Stimulated activated CD4-positive, alpha-beta T cell treated with anti-CD3 and anti-CD28 coated beads, Interleukin-2, amount 100 ng/mL, for 24 hours (primary cell): ENCODE measurements at regions not wholly inside any gene's neighbourhood (a gene's known extent, or its start where the extent isn't known, plus 50 kb on each side); places are given as distances from the start of the nearest gene placed in this dataset.

ENCODE experiments used
- DNase-seq, 2 donors: peaks; one replicate each; pipeline ENCODE4 v3.0.0-alpha.2; 2020

GRCh38 chr2:6425032-6425431 lies 440.7 kb downstream of the CMPK2 start:
- no peak for DNase-seq

DNA sequence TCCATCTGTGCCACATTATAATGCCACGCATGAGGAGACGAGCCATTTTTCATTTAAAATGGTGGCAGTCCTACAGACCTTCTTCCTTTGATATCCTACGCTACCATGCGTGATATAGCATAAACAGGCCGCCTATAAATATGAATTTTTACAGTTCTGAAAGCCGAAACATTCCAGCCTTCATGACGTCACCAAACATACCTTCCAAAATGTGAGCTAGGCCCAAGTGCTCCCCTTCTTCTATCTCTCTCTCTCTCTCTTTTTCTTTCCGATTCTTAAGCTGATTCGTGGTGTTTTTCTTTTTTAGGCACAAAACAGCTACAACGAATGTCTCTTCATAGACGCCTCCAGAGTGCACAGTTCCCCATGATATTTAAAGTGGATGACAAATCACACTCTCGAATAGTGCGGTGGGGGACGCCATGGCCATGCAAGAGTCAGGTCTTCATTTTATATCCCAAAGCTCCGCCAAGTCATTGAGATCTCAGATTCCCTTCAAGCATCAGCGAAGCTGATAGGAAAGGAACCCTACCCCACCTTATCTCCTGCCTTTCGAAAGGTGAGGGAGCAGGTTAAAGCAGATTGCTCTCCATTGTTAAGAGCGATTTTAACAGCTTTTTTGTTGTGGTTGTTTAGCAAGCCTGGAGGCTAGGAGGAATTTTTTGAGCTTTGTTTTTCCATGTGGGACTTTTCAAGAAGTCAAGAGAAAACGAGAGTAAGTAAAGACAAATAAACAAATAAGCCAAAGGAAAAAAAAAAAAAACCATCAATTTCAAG lies 436.3 kb downstream of the CMPK2 start:
- DNase-seq, result no peak

DNA sequence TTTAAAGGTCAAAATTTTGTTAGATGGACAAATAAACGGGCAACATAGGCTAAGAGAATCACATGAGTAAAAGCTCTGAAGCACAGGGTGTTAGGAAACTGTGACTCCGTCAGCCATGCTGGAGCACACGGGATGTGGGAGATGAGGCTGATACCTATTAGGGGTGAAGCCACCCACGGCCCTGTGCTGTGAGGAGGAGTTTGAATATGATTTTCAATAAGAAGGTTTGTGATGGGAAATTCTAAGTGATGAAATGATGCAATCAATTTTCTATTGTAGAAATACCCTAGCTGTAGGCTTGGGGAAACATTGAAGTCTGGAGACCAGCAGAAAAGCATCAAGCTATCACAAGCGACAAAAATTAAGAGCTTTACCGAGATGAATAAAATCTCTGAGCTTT lies 431.3 kb downstream of the CMPK2 start:
- no peak for DNase-seq

- DNase-seq, result no peak
These were observed 423.9 kb downstream of the CMPK2 start for GRCh38 chr2:6441800-6442199.

GRCh38 chr2:6442252-6442985 lies 423.3 kb downstream of the CMPK2 start:
- no peak for DNase-seq

- DNase-seq, result no peak
These were observed 422.5 kb downstream of the CMPK2 start for GRCh38 chr2:6443061-6443823.

DNA sequence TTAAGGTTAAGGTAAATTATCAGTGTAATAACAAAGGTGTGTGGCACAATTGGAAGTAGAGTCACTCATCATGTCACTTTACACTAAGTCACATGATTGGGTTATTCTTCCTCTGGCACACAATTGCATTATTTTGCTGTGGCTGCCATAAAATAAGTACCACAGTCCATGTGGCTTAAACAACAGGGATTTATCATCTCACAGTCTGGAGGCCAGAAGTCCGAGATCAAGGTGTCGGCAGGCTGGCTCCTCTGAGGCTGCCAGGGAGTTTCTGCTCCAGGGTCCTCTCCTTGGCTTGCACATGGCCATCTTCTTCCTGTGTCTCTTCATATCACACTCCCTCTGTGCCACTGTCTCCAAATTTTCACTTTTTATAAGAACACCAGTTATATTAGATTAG lies 421.2 kb downstream of the CMPK2 start:
- DNase-seq, result no peak

DNA sequence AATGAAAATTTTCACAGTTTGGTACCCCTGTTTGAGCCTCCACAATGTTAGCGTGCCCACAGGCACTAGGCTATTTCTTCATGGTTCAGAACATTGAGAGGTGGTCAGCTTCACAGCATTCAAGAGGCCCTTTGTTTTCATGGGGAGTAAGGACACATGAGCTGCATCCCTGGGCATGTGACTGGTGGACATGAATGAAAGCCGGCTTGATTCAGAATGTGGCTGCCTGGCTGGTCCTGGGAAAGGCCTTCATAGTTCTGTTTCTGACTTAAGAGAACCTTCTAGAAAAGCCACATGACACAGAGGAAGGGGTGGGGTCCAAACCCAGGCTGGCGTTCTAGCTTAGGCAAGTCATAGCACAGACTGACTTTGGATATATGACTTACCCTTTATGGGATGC lies 420.6 kb downstream of the CMPK2 start:
- no peak for DNase-seq

DNA sequence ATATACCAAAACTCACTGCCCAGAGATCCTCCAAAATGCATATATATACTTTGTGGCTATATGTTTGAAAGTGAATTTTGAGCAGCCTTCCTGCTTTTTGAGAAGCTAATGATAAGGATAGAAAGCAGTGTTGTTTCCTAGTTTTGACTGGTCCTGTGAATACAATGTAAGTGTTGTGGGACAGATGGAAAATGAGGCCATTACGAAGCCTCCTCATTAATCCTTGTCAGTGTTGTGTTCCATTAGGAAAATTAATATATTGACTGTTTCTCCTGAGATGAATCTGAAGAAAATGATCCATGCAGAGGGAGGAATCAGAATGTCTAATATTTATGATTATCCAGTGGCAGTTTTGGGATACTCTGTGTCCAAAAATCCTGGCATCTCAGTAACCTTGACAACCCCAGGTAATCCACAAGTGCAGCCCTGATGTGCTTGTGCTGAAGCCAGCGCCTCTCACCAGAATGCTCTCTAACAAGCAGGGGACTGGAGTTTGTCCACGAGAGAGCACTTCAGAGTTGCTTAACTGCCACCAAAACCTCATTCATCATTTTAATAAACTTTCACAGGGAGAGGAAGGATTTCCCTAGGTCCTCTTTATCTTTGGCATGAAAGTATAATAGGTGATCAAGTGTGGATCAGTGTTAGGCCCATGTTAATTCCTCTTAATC lies 418.6 kb downstream of the CMPK2 start:
- DNase-seq, result no peak

DNA sequence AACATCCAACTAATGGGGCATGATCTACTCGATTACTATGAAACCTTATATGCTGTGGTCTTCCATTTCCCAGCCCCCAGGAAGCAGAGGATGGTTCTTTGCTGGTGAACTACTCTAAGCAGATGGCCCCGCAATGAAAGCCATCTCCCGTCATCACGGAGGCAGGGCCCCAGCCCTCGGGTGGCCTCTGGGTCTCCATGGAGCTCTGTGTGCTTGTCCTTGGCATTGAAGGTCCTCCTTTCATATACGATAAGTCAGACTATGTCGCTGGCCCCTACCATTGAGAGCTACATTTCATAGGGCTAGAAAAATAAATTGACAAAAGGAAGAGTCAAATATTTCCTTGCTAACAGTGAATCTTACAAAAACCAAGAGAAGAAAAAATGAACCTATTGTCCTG lies 416.8 kb downstream of the CMPK2 start:
- no peak for DNase-seq

DNA sequence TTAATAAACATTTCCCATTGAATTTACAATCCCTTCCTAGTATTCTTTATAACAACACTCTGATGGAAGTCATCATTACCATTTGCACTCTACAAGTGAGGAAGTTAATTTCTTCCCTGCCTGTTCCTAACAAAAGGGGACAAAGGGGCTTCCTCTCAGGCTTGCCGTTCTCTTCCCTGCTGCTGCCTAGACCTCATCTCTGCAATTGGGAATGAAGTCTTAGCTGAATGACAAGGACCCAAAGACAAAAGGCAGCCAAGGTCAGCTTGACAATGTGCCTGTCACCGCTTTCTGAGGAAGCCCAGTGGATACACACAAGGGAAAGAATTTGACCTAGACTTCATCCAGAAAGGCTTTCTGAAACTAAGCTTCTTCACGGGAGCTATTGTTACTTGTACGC lies 416.4 kb downstream of the CMPK2 start:
- no peak for DNase-seq

DNA sequence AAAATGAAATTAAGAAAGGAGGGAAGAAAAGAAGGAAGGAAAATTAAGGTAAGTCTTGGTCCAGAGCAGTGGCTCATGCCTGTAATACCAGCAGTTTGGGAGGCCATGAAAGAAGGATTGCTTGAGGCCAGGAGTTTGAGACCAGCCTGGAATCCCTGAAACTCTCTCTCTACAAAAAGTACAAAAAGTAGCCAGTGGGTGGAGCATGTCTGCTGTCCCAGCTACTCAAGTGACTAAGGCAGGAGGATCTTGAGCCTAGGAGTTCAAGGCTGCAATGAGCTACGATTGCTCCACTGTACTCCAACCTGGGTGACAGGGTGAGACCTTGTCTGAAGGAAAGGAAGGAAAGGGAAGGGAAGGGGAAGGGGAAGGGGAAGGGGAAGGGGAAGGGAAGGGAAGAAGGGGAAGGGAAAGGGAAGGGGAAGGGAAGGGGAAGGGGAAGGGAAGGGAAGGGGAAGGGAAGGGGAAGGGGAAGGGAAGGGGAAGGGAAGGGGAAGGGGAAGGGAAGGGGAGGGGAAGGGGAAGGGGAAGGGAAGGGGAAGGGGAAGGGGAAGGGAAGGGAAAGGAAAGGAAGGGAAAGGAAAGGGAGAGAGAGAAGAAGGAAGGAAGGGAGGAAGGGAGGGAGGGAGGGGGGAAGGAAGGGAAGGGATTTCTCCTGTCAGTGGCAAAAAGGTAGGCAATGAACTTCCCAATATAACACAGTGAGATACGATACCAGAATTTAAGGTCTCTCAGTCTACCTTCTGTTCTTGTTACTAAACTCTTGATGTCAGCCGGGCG lies 412.8 kb downstream of the CMPK2 start:
- no peak for DNase-seq

- DNase-seq, result no peak
These were observed 411.3 kb downstream of the CMPK2 start for GRCh38 chr2:6454286-6454990.

- no peak for DNase-seq
These were observed 406.6 kb downstream of the CMPK2 start for GRCh38 chr2:6459138-6459537.

DNA sequence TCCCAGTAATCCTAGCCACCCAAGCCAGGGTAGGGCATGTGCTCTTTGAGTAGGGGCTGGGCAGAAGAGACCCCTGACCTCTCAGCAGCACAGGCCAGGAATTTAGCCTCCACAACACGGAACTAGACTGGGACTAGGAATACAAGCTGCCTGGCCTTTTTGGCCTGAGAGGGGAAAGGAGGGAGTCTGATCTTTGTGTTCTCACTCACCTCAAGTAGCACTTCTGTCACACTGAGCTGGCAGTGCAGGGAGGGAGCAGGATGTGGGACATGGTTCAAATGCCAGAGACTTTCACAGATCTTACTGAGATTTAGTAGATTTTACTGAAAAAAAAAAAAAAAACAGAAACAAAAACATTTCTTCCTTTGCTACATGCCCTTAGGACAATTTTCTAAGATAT lies 395.2 kb downstream of the CMPK2 start:
- no peak for DNase-seq

GRCh38 chr2:6471419-6471818 lies 394.3 kb downstream of the CMPK2 start:
- DNase-seq, result no peak

DNA sequence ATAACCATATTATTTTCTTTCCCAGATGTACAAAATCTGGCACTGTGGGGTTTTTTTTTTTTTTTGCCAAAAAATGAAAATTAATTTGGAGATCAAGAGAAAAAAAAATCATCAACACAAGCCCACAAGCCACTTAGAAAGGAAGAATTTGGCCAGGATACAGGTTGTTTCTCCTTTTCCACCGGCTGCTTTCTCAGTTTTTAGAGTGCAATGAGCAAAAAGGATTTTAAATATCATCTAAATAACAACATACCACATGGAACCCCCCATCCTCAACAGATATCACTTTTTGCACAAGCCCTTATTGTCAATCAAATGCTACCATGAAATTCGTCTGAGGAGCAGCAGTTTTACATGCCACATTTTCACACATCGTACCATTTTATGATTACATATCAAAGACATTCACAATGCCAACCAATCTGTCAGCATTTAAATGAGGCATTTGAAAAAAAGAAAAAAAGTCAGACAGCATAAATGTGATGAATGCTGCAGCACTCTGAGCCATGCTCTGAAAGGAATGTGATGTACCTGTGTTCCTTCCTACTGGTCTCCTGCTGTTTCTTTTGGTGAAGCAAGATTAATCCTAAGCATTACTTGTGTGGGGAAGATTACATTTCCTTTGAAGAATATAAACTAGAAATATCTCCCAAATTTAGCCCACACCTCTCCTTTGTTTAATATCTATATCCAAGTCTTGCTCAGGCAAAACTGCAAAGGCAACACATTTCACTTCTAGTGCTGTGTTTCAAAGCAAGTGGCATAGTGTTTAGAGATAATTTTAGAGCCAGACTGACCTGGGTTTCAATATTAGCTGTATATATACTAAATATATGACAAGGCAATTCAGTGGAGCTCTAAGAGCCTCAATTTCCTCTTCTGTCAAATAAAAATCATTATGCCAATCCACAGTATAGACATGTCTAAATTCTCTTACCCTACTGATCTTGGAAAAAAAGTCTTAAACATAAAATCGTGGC lies 391.3 kb downstream of the CMPK2 start:
- no peak for DNase-seq

DNA sequence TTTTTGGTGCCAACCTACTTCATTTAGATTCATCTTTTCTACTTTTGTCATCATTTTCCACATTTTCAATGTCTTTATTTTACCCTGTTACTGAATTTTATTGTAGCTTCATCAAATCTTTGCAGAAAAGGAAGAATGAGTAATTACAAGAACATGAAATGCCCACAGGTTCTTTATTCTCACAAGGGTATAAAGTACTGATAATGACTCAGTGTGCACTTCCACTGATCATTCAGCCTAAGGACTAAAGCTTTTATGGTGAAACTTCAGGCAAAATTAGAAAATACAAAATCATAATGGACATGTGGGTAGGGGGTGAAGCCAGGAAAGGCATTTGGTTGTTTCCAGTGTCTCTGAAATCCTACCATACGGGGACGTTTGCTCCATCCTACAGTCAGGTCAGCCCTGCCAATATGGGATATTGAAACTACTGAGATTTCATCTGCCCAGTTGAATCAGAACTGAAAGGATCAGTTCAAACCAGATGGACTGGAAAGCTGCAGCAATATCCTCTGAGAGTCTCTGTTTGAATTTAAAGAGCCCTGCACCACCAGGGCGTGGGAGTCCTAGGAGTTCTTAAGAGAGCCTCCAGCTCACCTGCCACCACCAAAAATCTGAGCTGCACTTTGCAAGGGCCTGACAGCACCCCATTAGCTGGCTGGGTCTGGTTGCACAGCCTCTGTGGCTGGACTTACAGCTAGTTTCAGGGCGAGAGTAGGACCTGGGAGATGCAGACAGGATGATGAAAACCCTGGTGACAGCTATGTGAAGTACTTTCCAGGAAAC lies 390.4 kb downstream of the CMPK2 start:
- no peak for DNase-seq

- DNase-seq, result no peak
These were observed 385.2 kb downstream of the CMPK2 start for GRCh38 chr2:6480514-6480913.

- no peak for DNase-seq
These were observed 383.5 kb downstream of the CMPK2 start for GRCh38 chr2:6482256-6482655.
